Activated CD4-positive, alpha-beta T cell treated with anti-CD3 and anti-CD28 coated beads, Interleukin-2, amount 10 ng/mL, durations not matched to agents 24 days and 14 days (primary cell): ENCODE measurements at regions not wholly inside any gene's neighbourhood (a gene's known extent, or its start where the extent isn't known, plus 50 kb on each side); places are given as distances from the start of the nearest gene placed in this dataset.

Experiments
- DNase-seq: peaks from one replicate; pipeline ENCODE4 v3.0.0; 2022
- H3K27ac Mint-ChIP-seq: one replicate; pipeline ENCODE4 v1.8.0; 2022; ENCODE audit warnings: mild to moderate bottlenecking, mixed read lengths
- H3K27me3 Mint-ChIP-seq: one replicate; pipeline ENCODE4 v1.8.0; 2022; ENCODE audit warnings: mixed read lengths
- H3K36me3 Mint-ChIP-seq: one replicate; pipeline ENCODE4 v1.8.0; 2022; ENCODE audit warnings: low read depth, mild to moderate bottlenecking, mixed read lengths
- H3K4me1 Mint-ChIP-seq: one replicate; pipeline ENCODE4 v1.8.0; 2021; ENCODE audit warnings: mixed read lengths
- H3K4me3 Mint-ChIP-seq: one replicate; pipeline ENCODE4 v1.8.0; 2022; ENCODE audit warnings: mild to moderate bottlenecking, moderate library complexity, mixed read lengths
- H3K9me3 Mint-ChIP-seq: one replicate; pipeline ENCODE4 v1.8.0; 2021; ENCODE audit warnings: mixed read lengths
- intact Hi-C: fragments of 100-400 bp; cut with micrococcal nuclease; formaldehyde crosslinking; loops from one replicate; pipeline ENCODE4 v1.15.1; 2023

DNA sequence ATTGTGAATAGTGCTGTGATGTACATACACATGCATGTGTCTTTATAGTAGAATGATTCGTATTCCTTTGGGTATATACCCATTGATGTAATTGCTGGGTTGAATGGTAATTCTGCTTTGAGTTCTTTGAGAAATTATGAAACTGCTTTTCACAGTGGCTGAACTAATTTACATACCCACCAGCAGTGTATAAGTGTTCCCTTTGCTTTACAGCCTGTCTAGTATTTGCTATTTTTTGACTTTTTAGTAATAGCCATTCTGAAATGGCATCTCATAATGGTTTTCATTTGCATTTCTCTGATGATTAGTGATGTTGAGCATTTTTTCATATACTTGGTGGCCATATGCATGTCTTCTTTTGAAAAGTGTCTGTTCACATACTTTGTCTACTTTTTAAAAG lies 54.5 kb upstream of the FAM78B start:
- no peak for DNase-seq
- intact Hi-C loops: no loop called here
- no peak overlapping the region for H3K27ac Mint-ChIP-seq
- H3K36me3 Mint-ChIP-seq: no peaks in the 10 kb centered on the region
- no peak overlapping the region for H3K4me3 Mint-ChIP-seq
- no peaks in the 10 kb centered on the region for H3K27me3 Mint-ChIP-seq
- peaks cover 22% of the 10 kb centered on the region for H3K9me3 Mint-ChIP-seq
- no peaks in the 10 kb centered on the region for H3K4me1 Mint-ChIP-seq

DNA sequence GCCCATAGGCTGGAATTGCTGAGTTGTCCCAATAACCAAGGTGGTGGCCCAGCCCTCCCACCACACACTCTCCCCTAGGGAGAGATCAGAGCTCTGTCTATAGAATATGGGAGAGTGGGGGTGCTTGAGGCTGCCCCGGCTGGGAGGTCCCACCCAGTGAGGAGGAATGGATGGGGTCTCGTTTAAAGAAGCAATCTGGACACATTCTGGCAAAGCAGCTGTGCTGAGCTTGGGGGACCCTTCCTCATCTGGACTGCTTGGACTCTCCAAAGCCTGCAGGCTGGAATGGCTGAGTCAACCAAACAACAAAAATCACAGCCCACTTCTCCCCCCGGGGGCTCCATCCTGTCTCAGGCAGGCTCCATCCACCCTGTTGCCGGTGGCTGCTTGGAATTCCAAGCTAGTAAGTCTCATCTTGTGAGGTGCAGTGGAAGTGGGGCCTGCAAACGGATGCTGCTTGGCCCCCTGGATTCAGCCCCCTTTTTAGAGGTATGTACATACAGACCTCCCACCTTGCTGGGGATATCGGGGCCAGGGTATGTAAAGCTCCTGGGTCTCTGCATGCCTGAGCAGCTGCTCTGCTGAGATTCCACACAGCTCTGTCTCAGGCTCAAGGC lies 67.1 kb upstream of the FAM78B start:
- Mint-ChIP-seq H3K4me3 (no peak overlapping the region), H3K9me3 (peaks cover 15% of the 10 kb centered on the region), H3K4me1 (no peaks in the 10 kb centered on the region), H3K27me3 (no peaks in the 10 kb centered on the region), H3K27ac (no peak overlapping the region), H3K36me3 (no peaks in the 10 kb centered on the region)
- no peak for DNase-seq
- intact Hi-C loops: no loop called here

DNA sequence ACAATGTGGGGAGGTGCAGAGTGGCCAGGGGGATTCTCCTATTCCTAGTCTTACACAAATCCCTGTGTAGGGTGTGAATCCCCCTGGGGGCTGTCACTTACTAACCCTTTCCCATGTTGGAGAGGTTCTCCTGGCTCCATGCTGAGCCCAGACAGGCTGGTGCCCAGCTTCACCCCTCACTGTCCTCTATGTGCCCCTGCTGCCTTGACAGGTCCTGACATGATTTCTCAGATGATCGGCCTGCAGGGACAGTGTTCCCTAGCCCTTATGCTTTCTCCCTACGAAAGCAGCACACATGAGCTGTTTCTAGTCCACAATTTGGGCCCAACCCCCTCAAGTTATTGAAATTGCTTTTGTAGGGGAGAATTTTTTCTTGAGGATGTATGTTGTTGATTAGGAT lies 68.9 kb upstream of the FAM78B start:
- H3K4me3 Mint-ChIP-seq: no peak overlapping the region
- no peaks in the 10 kb centered on the region for H3K4me1 Mint-ChIP-seq
- H3K27ac Mint-ChIP-seq: no peak overlapping the region
- intact Hi-C loops: no loop called here
- no peaks in the 10 kb centered on the region for H3K27me3 Mint-ChIP-seq
- no peaks in the 10 kb centered on the region for H3K36me3 Mint-ChIP-seq
- H3K9me3 Mint-ChIP-seq: peaks cover 12% of the 10 kb centered on the region
- no peak for DNase-seq

DNA sequence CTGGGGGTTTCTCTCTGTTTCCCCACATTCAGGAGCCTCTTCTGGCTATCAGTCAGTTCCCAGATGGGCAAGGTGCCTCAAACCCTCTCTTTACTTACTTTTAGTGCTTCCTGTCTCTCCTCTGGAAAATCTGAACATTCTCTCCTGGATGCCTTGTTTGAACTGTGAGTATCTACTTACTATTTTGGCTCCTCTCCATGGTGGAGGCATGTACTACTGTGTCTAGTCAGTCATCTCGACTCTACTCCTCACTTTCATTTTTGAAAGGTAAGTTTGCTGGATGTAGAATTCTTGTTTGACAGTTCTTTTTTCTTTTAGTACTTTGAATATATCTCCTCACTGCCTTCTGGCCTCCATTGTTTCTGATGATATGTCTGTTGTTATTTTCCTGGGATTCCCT lies 70.9 kb upstream of the FAM78B start:
- H3K9me3 Mint-ChIP-seq: peaks cover 4% of the 10 kb centered on the region
- H3K4me1 Mint-ChIP-seq: no peaks in the 10 kb centered on the region
- intact Hi-C loops: no loop called here
- H3K27me3 Mint-ChIP-seq: no peaks in the 10 kb centered on the region
- no peaks in the 10 kb centered on the region for H3K36me3 Mint-ChIP-seq
- DNase-seq: no peak
- H3K27ac Mint-ChIP-seq: no peak overlapping the region
- no peak overlapping the region for H3K4me3 Mint-ChIP-seq

DNA sequence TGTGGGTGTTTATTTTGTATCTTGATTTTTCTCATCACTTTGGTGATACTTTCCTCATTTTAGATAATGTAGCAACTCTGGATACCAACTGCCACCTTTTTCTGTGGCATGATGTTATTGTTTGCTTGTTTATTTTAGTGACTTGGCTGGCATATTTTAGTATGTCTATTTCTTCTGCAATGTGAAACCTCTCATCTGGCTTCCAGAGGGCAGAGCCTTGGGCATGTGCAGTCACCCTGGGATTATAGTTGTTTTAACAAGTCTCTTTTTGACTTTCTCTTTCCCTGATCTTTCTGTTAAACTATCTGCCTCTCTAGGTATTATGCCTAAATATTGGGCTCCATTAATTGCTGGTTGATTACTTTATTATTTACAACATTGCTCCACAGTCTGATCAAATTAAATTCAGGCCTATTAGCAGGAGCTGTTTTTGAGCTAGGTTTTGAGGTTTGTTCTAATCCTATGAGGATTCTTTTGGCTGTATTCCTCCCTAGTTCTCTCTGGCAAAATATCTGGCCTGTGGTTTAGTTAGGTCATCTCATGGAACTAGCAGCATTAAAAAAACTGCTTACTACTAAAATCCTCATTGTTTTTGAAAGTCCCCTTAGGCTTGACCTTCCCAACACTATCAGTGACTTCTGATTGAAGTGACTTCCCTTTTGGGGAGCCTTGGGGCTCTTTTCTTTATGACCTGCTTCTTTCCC lies 86.4 kb upstream of the FAM78B start:
- Mint-ChIP-seq H3K4me3 (no peak overlapping the region), H3K4me1 (no peaks in the 10 kb centered on the region), H3K36me3 (no peaks in the 10 kb centered on the region), H3K27me3 (no peaks in the 10 kb centered on the region), H3K27ac (no peak overlapping the region), H3K9me3 (no peaks in the 10 kb centered on the region)
- DNase-seq: no peak
- intact Hi-C loops: no loop called here

DNA sequence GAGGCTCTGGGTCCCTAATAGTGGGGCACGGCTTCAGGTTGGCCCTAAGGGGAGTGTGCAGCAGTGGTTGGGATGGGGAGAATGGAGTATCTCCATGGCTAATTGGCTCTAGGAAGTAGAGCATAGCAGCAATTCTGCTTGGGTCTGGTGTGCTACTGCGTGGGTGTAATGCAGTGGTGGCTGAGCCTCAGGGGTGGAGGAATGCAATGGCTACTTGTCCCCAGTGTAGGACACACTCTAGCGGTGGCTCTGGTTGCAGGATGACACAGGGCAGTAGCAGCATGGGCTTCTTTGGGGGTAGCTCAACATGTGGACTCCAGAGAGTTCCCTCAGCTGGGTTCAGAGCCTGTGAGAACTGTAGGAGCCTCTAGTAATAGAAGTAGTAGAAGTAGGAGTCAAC lies 91.2 kb upstream of the FAM78B start:
- intact Hi-C loops: no loop called here
- Mint-ChIP-seq H3K27me3 (no peaks in the 10 kb centered on the region), H3K4me3 (no peak overlapping the region), H3K27ac (no peak overlapping the region), H3K4me1 (no peaks in the 10 kb centered on the region), H3K36me3 (no peaks in the 10 kb centered on the region), H3K9me3 (no peaks in the 10 kb centered on the region)
- no peak for DNase-seq

DNA sequence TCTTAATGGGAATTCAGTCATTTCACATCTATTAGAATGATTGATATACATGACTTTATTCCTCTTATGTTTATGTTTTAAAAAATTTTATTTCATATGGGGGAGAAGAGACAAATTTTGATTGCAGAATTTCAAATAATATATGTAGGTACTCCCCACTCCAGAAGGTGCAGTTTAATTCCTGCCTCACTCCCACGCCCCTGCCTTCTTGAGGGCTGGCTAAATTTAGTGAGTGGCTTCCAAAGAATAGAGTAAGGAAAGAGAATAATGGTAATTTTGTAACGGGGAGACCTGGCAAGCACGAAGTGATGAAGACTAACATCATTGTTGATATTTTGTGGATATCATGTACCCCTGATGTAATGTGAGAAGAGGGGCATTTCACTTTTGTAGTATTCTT lies 94.7 kb upstream of the FAM78B start:
- DNase-seq: no peak
- H3K4me1 Mint-ChIP-seq: no peaks in the 10 kb centered on the region
- no peaks in the 10 kb centered on the region for H3K9me3 Mint-ChIP-seq
- intact Hi-C loops: no loop called here
- no peaks in the 10 kb centered on the region for H3K36me3 Mint-ChIP-seq
- H3K27me3 Mint-ChIP-seq: no peaks in the 10 kb centered on the region
- H3K27ac Mint-ChIP-seq: no peak overlapping the region
- no peak overlapping the region for H3K4me3 Mint-ChIP-seq

DNA sequence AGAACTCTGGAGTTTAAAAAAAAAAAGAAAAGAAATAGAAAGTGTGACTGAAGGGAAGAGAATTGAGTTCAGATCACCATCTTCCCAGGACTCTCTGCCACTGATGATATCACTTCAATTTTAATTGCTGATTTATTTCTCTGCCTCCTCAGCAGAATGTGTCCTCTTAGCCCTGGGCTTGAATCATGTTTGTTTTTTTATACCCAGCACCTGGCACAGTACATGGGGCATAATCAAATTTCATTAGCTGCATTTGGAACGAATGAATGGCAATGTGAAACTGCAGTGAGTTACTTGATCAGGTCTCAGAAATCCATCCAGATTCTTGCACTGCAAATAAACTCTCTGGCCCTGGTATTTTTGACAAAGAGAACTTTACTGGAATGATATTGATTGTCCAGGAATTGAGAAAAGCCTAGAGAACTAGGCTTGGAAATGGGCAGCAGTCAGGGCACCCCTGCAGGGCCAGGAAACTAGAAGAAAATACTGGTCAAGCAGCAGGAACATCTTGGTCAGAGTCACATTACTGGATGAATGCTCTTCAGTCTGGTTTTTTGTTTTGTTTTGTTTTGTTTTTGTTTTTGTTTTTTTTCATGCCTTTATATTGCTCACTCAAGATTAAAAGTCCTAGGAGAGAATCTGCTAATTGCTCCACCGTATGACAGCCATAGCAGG lies 103.8 kb upstream of the FAM78B start:
- no peaks in the 10 kb centered on the region for H3K27me3 Mint-ChIP-seq
- peaks cover 3% of the 10 kb centered on the region for H3K4me1 Mint-ChIP-seq
- intact Hi-C loops: no loop called here
- H3K4me3 Mint-ChIP-seq: no peak overlapping the region
- no peak overlapping the region for H3K27ac Mint-ChIP-seq
- no peaks in the 10 kb centered on the region for H3K9me3 Mint-ChIP-seq
- H3K36me3 Mint-ChIP-seq: no peaks in the 10 kb centered on the region
- DNase-seq: no peak

DNA sequence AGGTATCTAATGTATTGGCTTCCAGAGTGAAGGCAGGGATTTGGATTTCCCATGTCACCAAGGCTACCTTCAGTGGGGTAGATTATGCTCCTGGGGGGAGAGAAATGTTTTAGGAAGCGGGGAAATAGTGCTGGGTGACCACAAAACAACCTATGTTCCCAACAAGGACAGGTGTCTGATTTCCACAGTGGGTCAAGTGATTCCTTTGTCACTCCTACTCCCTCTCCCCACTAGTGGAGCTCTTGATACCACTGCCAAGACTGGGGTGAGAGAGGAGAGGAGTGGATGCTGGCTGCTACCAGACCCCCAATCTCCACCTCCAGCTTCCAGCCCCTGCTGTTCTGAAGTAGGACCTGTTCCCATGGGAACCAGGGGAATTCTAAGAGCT lies 104.3 kb upstream of the FAM78B start:
- H3K9me3 Mint-ChIP-seq: peaks cover under 1% of the 10 kb centered on the region
- no peak for DNase-seq
- peaks cover 3% of the 10 kb centered on the region for H3K4me1 Mint-ChIP-seq
- intact Hi-C loops: no loop called here
- H3K4me3 Mint-ChIP-seq: no peak overlapping the region
- H3K36me3 Mint-ChIP-seq: no peaks in the 10 kb centered on the region
- no peak overlapping the region for H3K27ac Mint-ChIP-seq
- no peaks in the 10 kb centered on the region for H3K27me3 Mint-ChIP-seq

DNA sequence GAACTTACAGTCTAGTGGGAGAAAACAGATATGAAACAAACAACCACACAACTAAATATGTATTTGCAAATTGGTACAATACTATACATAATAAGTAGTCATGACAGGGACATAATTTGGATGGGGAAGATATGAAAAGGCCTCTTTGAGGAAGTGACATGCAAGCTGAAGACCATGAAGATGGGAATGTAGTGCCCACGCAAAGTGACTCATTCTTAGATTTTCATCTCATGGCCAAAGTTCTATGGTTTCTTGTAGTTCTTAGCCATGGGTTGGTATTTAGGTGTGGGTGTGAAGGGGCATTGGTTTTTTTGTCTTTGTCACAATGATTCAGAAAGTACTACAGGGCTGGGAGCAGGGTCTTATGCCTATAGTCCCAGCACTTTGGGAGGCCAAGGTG lies 105.4 kb upstream of the FAM78B start:
- DNase-seq: no peak
- Mint-ChIP-seq H3K27me3 (no peaks in the 10 kb centered on the region), H3K9me3 (peaks cover 9% of the 10 kb centered on the region), H3K27ac (no peak overlapping the region), H3K4me1 (peaks cover 3% of the 10 kb centered on the region), H3K4me3 (no peak overlapping the region), H3K36me3 (no peaks in the 10 kb centered on the region)
- intact Hi-C loops: no loop called here

DNA sequence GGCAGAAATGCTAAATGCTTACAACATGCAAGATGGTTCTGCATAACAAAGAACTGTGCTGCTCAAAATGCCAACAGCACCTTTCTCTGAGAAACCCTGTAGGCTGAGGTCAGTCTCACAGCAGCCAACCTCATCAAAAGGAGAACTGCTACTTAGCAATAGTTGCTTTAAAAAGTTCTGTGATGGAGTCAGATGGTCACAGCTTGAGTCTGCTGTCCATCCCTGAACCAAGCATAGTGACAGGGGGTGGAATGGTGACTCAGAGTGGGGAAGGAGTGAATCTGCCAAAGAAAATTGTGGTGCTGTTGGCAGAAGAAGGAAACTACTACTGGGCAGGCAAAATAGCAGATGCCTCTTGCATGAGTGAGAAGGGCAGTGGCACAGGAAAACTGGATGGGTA lies 106.0 kb upstream of the FAM78B start:
- H3K4me1 Mint-ChIP-seq: peaks cover 3% of the 10 kb centered on the region
- no peak overlapping the region for H3K27ac Mint-ChIP-seq
- peaks cover 9% of the 10 kb centered on the region for H3K9me3 Mint-ChIP-seq
- H3K4me3 Mint-ChIP-seq: no peak overlapping the region
- no peaks in the 10 kb centered on the region for H3K27me3 Mint-ChIP-seq
- DNase-seq: no peak
- intact Hi-C loops: no loop called here
- H3K36me3 Mint-ChIP-seq: no peaks in the 10 kb centered on the region

DNA sequence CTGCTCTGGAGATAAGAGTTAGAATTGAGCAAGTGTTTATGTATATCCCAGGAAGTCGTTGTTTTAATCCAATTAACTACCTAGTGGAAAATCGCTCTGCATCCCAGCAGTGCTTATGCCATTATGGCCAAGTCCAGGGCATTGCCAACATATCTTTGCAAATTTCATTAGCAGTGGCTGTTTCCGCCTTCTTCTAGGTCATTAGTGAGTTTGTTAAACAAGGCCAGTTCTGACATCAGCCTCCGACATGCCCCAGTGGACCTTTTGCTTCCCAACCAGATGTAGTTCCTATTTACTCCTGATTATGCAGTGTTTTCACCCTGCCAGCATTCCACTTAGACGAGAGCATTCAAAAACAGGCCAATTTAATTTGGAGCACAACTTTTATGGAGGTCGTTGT lies 106.8 kb upstream of the FAM78B start:
- Mint-ChIP-seq H3K9me3 (peaks cover 9% of the 10 kb centered on the region), H3K27ac (no peak overlapping the region), H3K27me3 (no peaks in the 10 kb centered on the region), H3K36me3 (no peaks in the 10 kb centered on the region), H3K4me3 (no peak overlapping the region), H3K4me1 (peaks cover 3% of the 10 kb centered on the region)
- intact Hi-C loops: no loop called here
- DNase-seq: no peak

DNA sequence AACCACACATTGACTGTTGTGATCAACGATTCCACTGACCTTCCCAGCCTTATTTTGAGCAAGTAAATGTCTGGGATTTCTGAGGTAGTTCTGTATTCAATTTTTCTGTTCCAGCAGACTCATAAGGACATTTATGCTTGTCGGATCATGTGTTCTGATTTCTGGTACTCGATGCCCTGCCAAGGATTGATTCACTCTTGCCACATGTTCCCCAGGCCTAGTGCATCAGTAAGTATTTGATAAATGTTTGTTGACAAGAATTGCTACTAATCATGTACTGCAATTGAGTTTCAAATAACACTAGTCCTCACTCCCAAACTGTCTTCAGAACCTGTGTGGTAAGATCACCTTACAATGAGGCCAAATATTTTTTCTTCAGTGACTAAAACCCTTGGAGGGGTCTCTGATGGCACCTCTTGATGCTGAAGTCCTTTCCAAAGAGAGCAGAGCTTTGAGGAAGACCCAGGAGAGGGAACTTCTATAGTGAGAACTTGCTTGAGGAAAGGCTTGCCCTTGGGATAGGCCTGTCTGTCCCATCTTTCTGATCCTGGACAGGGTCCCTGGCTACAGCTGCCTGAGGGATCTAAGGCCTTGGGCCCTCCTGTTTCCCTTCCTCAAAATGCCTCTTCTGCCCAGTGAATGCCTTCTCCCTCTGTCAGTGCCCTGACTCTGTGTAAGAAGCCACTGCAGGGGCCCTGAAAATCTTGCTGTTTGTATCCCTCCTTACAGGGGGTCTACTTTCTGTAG lies 115.8 kb upstream of the FAM78B start:
- intact Hi-C loops: no loop called here
- Mint-ChIP-seq H3K36me3 (no peaks in the 10 kb centered on the region), H3K27ac (no peak overlapping the region), H3K27me3 (no peaks in the 10 kb centered on the region), H3K9me3 (no peaks in the 10 kb centered on the region), H3K4me1 (no peaks in the 10 kb centered on the region), H3K4me3 (no peak overlapping the region)
- DNase-seq: peak; percentile 38

DNA sequence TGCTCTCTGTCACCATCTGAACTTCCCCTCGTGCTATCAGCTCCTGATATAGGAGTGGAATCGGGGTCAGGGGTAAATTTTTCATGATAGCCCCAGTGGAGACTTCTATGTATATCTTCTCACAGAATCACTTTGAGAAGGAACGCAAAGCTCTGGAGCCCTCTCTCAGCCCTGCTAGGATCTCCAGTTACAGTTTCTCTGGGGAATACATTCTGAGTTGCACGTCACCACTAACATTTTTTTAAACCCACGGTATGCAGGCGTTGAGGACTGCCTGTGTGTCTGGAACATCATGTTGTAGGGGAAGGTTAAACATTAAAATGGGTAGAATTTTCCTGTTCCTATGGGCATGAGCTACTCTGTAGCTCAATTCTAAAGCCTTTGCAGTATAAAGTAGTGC lies 116.4 kb upstream of the FAM78B start:
- Mint-ChIP-seq H3K27me3 (no peaks in the 10 kb centered on the region), H3K4me3 (no peak overlapping the region)
- intact Hi-C loops: no loop called here

More for the DNA sequence above, 116.4 kb upstream of the FAM78B start:
- no peaks in the 10 kb centered on the region for H3K9me3 Mint-ChIP-seq
- H3K4me1 Mint-ChIP-seq: no peaks in the 10 kb centered on the region
- DNase-seq: peak; percentile 34
- no peaks in the 10 kb centered on the region for H3K36me3 Mint-ChIP-seq
- no peak overlapping the region for H3K27ac Mint-ChIP-seq
